ENCODE measurements at regions not wholly inside any gene's neighbourhood (a gene's known extent, or its start where the extent isn't known, plus 50 kb on each side); places are given as distances from the start of the nearest gene placed in this dataset.

DNA sequence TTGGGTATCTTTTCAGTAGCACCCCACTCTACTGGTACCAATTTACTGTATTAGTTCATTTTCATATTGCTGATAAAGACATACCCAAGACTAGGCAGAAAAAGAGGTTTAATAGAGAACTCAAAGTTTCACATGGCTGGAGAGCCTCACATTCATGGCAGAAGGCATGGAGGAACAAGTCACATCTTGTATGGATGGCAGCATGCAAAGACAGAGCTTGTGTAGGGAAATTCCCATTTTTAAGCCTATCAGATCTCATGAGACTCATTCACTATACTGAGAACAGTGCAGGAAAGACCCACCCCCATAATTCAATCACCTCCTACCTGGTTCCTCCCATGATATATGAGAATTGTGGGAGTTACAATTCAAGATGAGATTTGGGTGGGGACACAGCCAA, 878.6 kb upstream of the ADGRL4 start:
- no peak for TF ChIP-seq TAF1 (conservative IDR thresholded peaks at IDR 0.05)
- TF ChIP-seq FOXA2 (IDR thresholded peaks at IDR 0.05): no peak
- H3K9ac ChIP-seq (ENCODE audit: low read depth in 1 of 2, low read length in 2 of 2): no peak overlapping the region
- no peaks in the 10 kb centered on the region for H3K36me3 ChIP-seq (ENCODE audit: control insufficient read depth in 4 of 4, insufficient read depth in 3 of 4, low read depth in 1 of 4, low read length in 3 of 4)
- H3K27me3 ChIP-seq (ENCODE audit: control insufficient read depth in 4 of 4, insufficient read depth in 4 of 4, low read length in 3 of 4): no peaks in the 10 kb centered on the region
- DNase-seq (ENCODE audit: low spot score): no peak
- H3K4me3 ChIP-seq (ENCODE audit: low read depth in 1 of 3, low read length in 3 of 3): no peak overlapping the region
- no peak overlapping the region for H3K27ac ChIP-seq (ENCODE audit: low read depth in 1 of 2, low read length in 2 of 2)
- H3K9me3 ChIP-seq (ENCODE audit: control insufficient read depth in 4 of 4, low read length in 3 of 4): peaks cover 0 to 2% (median 0%) of the 10 kb centered on the region in 4 donors
- H3K4me1 ChIP-seq (ENCODE audit: control insufficient read depth in 4 of 4, insufficient read depth in 4 of 4, low read length in 3 of 4): no peaks in the 10 kb centered on the region

DNA sequence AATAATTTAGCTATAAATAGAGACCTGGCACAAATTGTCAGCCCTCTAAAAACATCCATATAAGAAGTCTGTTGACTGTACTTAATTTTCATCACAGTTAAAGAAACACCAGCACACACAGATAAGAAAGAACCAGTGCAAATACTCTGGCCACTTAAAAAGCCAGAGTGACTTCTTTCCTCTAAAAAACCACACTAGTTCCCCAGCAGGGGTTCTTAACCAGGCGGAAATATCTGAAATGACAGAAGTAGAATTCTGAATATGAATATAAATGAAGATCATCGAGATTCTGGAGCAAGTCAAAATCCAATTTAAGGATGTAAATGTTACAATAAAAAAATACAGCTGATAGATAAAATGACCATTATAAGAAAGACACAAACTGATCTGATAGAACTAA, 870.6 kb upstream of the ADGRL4 start:
- no peaks in the 10 kb centered on the region for H3K36me3 ChIP-seq (ENCODE audit: control insufficient read depth in 4 of 4, insufficient read depth in 3 of 4, low read depth in 1 of 4, low read length in 3 of 4)
- no peak for DNase-seq (ENCODE audit: low spot score)
- WGBS: 71% methylated on average over 2 of the region's 2 CpGs

More for the DNA sequence above, 870.6 kb upstream of the ADGRL4 start:
- no peaks in the 10 kb centered on the region for H3K9me3 ChIP-seq (ENCODE audit: control insufficient read depth in 4 of 4, low read length in 3 of 4)
- TF ChIP-seq JUND (IDR thresholded peaks at IDR 0.05) (no peak), NR2F2 (IDR thresholded peaks at IDR 0.05) (no peak), RXRA (IDR thresholded peaks at IDR 0.05) (no peak), YY1 (IDR thresholded peaks at IDR 0.05) (no peak), SP1 (IDR thresholded peaks at IDR 0.05) (no peak), HNF4A (conservative IDR thresholded peaks at IDR 0.05) (no peak), GABPA (IDR thresholded peaks at IDR 0.05 in 1 of 2, conservative IDR thresholded peaks at IDR 0.05 in 1 of 2) (no peak), EGR1 (IDR thresholded peaks at IDR 0.05; ENCODE audit: low read depth in 2 of 2) (no peak), FOXA2 (IDR thresholded peaks at IDR 0.05) (no peak), TAF1 (conservative IDR thresholded peaks at IDR 0.05) (no peak), RAD21 (IDR thresholded peaks at IDR 0.05) (no peak), FOXA1 (IDR thresholded peaks at IDR 0.05) (no peak), HNF4G (IDR thresholded peaks at IDR 0.05) (no peak)
- TF ChIP-seq, protein P1, sequence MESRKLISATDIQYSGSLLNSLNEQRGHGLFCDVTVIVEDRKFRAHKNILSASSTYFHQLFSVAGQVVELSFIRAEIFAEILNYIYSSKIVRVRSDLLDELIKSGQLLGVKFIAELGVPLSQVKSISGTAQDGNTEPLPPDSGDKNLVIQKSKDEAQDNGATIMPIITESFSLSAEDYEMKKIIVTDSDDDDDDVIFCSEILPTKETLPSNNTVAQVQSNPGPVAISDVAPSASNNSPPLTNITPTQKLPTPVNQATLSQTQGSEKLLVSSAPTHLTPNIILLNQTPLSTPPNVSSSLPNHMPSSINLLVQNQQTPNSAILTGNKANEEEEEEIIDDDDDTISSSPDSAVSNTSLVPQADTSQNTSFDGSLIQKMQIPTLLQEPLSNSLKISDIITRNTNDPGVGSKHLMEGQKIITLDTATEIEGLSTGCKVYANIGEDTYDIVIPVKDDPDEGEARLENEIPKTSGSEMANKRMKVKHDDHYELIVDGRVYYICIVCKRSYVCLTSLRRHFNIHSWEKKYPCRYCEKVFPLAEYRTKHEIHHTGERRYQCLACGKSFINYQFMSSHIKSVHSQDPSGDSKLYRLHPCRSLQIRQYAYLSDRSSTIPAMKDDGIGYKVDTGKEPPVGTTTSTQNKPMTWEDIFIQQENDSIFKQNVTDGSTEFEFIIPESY (IDR thresholded peaks at IDR 0.05): no peak
- TF ChIP-seq, protein P2, sequence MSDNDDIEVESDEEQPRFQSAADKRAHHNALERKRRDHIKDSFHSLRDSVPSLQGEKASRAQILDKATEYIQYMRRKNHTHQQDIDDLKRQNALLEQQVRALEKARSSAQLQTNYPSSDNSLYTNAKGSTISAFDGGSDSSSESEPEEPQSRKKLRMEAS (IDR thresholded peaks at IDR 0.05): no peak
- TF ChIP-seq, protein P3, sequence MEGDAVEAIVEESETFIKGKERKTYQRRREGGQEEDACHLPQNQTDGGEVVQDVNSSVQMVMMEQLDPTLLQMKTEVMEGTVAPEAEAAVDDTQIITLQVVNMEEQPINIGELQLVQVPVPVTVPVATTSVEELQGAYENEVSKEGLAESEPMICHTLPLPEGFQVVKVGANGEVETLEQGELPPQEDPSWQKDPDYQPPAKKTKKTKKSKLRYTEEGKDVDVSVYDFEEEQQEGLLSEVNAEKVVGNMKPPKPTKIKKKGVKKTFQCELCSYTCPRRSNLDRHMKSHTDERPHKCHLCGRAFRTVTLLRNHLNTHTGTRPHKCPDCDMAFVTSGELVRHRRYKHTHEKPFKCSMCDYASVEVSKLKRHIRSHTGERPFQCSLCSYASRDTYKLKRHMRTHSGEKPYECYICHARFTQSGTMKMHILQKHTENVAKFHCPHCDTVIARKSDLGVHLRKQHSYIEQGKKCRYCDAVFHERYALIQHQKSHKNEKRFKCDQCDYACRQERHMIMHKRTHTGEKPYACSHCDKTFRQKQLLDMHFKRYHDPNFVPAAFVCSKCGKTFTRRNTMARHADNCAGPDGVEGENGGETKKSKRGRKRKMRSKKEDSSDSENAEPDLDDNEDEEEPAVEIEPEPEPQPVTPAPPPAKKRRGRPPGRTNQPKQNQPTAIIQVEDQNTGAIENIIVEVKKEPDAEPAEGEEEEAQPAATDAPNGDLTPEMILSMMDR (IDR thresholded peaks at IDR 0.05; ENCODE audit: low read depth, low read length, missing input control): no peak
- TF ChIP-seq, protein P4, sequence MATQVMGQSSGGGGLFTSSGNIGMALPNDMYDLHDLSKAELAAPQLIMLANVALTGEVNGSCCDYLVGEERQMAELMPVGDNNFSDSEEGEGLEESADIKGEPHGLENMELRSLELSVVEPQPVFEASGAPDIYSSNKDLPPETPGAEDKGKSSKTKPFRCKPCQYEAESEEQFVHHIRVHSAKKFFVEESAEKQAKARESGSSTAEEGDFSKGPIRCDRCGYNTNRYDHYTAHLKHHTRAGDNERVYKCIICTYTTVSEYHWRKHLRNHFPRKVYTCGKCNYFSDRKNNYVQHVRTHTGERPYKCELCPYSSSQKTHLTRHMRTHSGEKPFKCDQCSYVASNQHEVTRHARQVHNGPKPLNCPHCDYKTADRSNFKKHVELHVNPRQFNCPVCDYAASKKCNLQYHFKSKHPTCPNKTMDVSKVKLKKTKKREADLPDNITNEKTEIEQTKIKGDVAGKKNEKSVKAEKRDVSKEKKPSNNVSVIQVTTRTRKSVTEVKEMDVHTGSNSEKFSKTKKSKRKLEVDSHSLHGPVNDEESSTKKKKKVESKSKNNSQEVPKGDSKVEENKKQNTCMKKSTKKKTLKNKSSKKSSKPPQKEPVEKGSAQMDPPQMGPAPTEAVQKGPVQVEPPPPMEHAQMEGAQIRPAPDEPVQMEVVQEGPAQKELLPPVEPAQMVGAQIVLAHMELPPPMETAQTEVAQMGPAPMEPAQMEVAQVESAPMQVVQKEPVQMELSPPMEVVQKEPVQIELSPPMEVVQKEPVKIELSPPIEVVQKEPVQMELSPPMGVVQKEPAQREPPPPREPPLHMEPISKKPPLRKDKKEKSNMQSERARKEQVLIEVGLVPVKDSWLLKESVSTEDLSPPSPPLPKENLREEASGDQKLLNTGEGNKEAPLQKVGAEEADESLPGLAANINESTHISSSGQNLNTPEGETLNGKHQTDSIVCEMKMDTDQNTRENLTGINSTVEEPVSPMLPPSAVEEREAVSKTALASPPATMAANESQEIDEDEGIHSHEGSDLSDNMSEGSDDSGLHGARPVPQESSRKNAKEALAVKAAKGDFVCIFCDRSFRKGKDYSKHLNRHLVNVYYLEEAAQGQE (IDR thresholded peaks at IDR 0.05): no peak
- TF ChIP-seq, protein P5, sequence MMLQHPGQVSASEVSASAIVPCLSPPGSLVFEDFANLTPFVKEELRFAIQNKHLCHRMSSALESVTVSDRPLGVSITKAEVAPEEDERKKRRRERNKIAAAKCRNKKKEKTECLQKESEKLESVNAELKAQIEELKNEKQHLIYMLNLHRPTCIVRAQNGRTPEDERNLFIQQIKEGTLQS (IDR thresholded peaks at IDR 0.05): no peak
- H3K27ac ChIP-seq (ENCODE audit: low read depth in 1 of 2, low read length in 2 of 2): no peak overlapping the region
- no peaks in the 10 kb centered on the region for H3K4me1 ChIP-seq (ENCODE audit: control insufficient read depth in 4 of 4, insufficient read depth in 4 of 4, low read length in 3 of 4)
- H3K9ac ChIP-seq (ENCODE audit: low read depth in 1 of 2, low read length in 2 of 2): no peak overlapping the region
- no peaks in the 10 kb centered on the region for H3K27me3 ChIP-seq (ENCODE audit: control insufficient read depth in 4 of 4, insufficient read depth in 4 of 4, low read length in 3 of 4)
- H3K4me3 ChIP-seq (ENCODE audit: low read depth in 1 of 3, low read length in 3 of 3): no peak overlapping the region

Data from liver (tissue), 8 donors.